GM12878 (cell line): ENCODE measurements at regions not wholly inside any gene's neighbourhood (a gene's known extent, or its start where the extent isn't known, plus 50 kb on each side); places are given as distances from the start of the nearest gene placed in this dataset.
A peak's percentile ranks its signal among the peaks of the same experiment; 100 is the strongest.

Experiments
- ATAC-seq: fragments of 200-7000 bp; cut with Tn5 transposase; 3 replicates; pipeline ENCODE4 v1.9.1; 2020; ENCODE audit warnings: mild to moderate bottlenecking, moderate library complexity
- BruUV-seq: library from RNA; stranded (reverse); fragments of 400-500 nt; replicated peaks from 2 replicates; lab custom pipeline; 2021; lab: Mats Ljungman, UMichigan
- CTCF ChIA-PET: fragments of 300-600 bp; sonication (Branson Sonifier 250); formaldehyde crosslinking; extraction: SDS; loops from one replicate; lab custom pipeline; 2021; ENCODE audit warnings: inconsistent platforms; lab: Yijun Ruan, JAX
- POLR2A ChIA-PET: fragments of 350-600 bp; formaldehyde crosslinking; extraction: SDS; loops from one replicate; lab custom pipeline; 2021; ENCODE audit warnings: inconsistent platforms; lab: Charles Lee
- RAD21 ChIA-PET: fragments of 300-600 bp; sonication (Branson Sonifier 250); formaldehyde crosslinking; loops from one replicate; lab custom pipeline; 2023; ENCODE audit warnings: antibody characterized with exemption; ENCODE audit not compliant: unreplicated experiment; lab: Charles Lee
- SMC1A ChIA-PET: fragments of 300-600 bp; sonication (Branson Sonifier 250); formaldehyde crosslinking; loops from one replicate; lab custom pipeline; 2023; ENCODE audit not compliant: unreplicated experiment, uncharacterized antibody; lab: Charles Lee
- DNase-seq: peaks from one replicate; pipeline ENCODE4 v3.0.0-alpha.2; 2011; ENCODE audit warnings: low read depth, low spot score
- FAIRE-seq: peaks from 3 replicates; lab custom pipeline; 2011; peaks lifted over from hg19 to GRCh38; lab: Jason Lieb, UNC
- H2AFZ ChIP-seq: 2 replicates; pipeline ENCODE4 v1.6.0; 2011; ENCODE audit warnings: low read depth, low read length, control low read depth; ENCODE audit not compliant: control insufficient read depth
- H3K27ac ChIP-seq: 2 replicates; pipeline ENCODE4 v1.5.1; 2011; ENCODE audit warnings: control low read depth; ENCODE audit not compliant: control insufficient read depth, insufficient read depth
- H3K27me3 ChIP-seq, 2 experiments: replicated peaks in 1 of 2; 2 replicates each; pipeline versions ENCODE4 v1.6.0 to v1.6.1; 2011; ENCODE audit warnings: low read length in 1 of 2; ENCODE audit not compliant: control insufficient read depth in 2 of 2, insufficient read depth in 2 of 2
- H3K36me3 ChIP-seq, 2 experiments: 2 replicates each; pipeline ENCODE4 v1.5.1; 2011; ENCODE audit warnings: low read length in 1 of 2; ENCODE audit not compliant: control insufficient read depth in 2 of 2, insufficient read depth in 2 of 2
- H3K4me1 ChIP-seq: 2 replicates; pipeline ENCODE4 v1.6.1; 2011; ENCODE audit warnings: mild to moderate bottlenecking, low read length, moderate library complexity, mixed read lengths; ENCODE audit not compliant: control insufficient read depth, insufficient read depth
- H3K4me2 ChIP-seq: 2 replicates; pipeline ENCODE4 v1.6.0; 2011; ENCODE audit warnings: control low read depth; ENCODE audit not compliant: control insufficient read depth, insufficient read depth
- H3K4me3 ChIP-seq: fragments of 200-600 bp; sonication (generic); 2 replicates; pipeline ENCODE4 v1.5.1; 2016
- H3K79me2 ChIP-seq: 2 replicates; pipeline ENCODE4 v1.6.0; 2011; ENCODE audit warnings: low read length; ENCODE audit not compliant: control insufficient read depth, insufficient read depth
- H3K9ac ChIP-seq: 2 replicates; pipeline ENCODE4 v1.8.0; 2011; ENCODE audit warnings: low read length, control low read depth, mixed read lengths; ENCODE audit not compliant: control insufficient read depth, insufficient read depth
- H3K9me3 ChIP-seq: replicated peaks from 3 replicates; pipeline ENCODE4 v1.5.1; 2011; ENCODE audit warnings: mild to moderate bottlenecking, low read length; ENCODE audit not compliant: control insufficient read depth, insufficient read depth
- H4K20me1 ChIP-seq: 2 replicates; pipeline ENCODE4 v1.6.0; 2011; ENCODE audit not compliant: control insufficient read depth, insufficient read depth
- CBX5 ChIP-seq: sonication (generic); IDR thresholded peaks from 2 replicates; pipeline ENCODE4 v1.6.1; 2016; ENCODE audit warnings: low read depth, moderate library complexity, mild to moderate bottlenecking, inconsistent platforms
- DPF2 ChIP-seq: fragments of 450-650 bp; IDR thresholded peaks from 2 replicates; pipeline ENCODE4 v1.6.1; 2017; ENCODE audit warnings: mild to moderate bottlenecking
- IKZF1 ChIP-seq: fragments of 450-650 bp; conservative IDR thresholded peaks from 2 replicates; pipeline ENCODE4 v1.6.1; 2017; ENCODE audit warnings: antibody characterized with exemption, mild to moderate bottlenecking
- IKZF2 ChIP-seq, 2 experiments: fragments of 450-650 bp; IDR thresholded peaks; 2 replicates each; pipeline ENCODE4 v1.6.1; 2017; ENCODE audit warnings: mild to moderate bottlenecking in 2 of 2, moderate library complexity in 2 of 2
- MTA2 ChIP-seq: fragments of 450-650 bp; IDR thresholded peaks from 2 replicates; pipeline ENCODE4 v1.6.1; 2016; ENCODE audit warnings: low read depth, mild to moderate bottlenecking, moderate library complexity
- PAX8 ChIP-seq: fragments of 450-650 bp; IDR thresholded peaks from 2 replicates; pipeline ENCODE4 v1.6.1; 2017; ENCODE audit warnings: mild to moderate bottlenecking, moderate library complexity
- WGBS: methylation state at CpG from one replicate; pipeline ENCODE4 v1.1.6; 2016; ENCODE audit warnings: low lambda C conversion rate; ENCODE audit not compliant: insufficient replicate concordance, insufficient coverage; ENCODE audit errors: missing lambda C conversion rate; 5-methylcytosine and 5-hydroxymethylcytosine counted together
- in situ Hi-C: fragments of 300-500 bp; cut with MboI; formaldehyde crosslinking; loops from 9 replicates; pipeline ENCODE4 v1.14.3; 2018; ENCODE audit warnings: mixed read lengths
- intact Hi-C: fragments of 100-400 bp; cut with micrococcal nuclease; formaldehyde crosslinking; loops from one replicate; pipeline ENCODE4 v1.14.2; 2022; ENCODE audit not compliant: unreplicated experiment
- TF ChIP-seq, protein P1 (sequence below): IDR thresholded peaks from 2 replicates; pipeline ENCODE4 v1.6.1; 2012; ENCODE audit warnings: low read depth, low read length, improper control_type of control experiment
- TF ChIP-seq, protein P2 (sequence below): fragments of 450-650 bp; IDR thresholded peaks from 2 replicates; pipeline ENCODE4 v1.6.1; 2017; ENCODE audit warnings: low read depth, mild to moderate bottlenecking, moderate library complexity

DNA sequence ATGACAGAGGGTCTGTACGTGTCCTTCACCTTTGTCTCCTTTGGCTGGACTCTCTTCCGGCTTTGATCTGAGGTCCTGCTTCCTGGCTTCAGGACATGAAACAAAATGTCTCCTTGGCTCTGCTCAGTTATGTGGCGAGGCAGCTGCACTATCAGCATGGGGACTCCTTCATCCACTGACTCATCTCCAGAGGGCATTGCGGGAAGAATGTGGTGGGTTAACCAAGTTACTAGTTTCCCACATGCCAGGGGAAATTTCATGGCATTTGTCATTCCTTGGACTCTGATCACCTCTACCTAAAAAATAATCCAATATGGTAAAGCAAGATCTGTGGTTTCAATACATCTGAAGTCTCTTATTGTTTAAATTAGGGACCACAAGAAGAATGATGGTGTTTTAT, 259.7 kb downstream of the MED10 start:
- no peak for DNase-seq
- no peaks in the 10 kb centered on the region for H3K4me1 ChIP-seq
- no peaks in the 10 kb centered on the region for H3K79me2 ChIP-seq
- in situ Hi-C loops (no loop called here), intact Hi-C loops (no loop called here)
- no peaks in the 10 kb centered on the region for H4K20me1 ChIP-seq
- H3K9me3 ChIP-seq = no peaks in the 10 kb centered on the region; the same call in 2 of the 3 replicates
- H2AFZ ChIP-seq = no peak overlapping the region
- no peaks in the 10 kb centered on the region for H3K27me3 ChIP-seq
- no peak overlapping the region for H3K4me3 ChIP-seq
- 41% methylated on average over 4 of the region's 4 CpGs for WGBS
- no peak for ATAC-seq
- ChIA-PET CTCF (no interaction called here), POLR2A (no interaction called here), SMC1A (no interaction called here), RAD21 (no interaction called here)
- FAIRE-seq = no peak
- TF ChIP-seq CBX5 (no peak), PAX8 (no peak)
- no peak overlapping the region for H3K4me2 ChIP-seq
- no peak overlapping the region for H3K27ac ChIP-seq
- no peak overlapping the region for H3K9ac ChIP-seq
- no TSS peak for BruUV-seq
- no peaks in the 10 kb centered on the region for H3K36me3 ChIP-seq

DNA sequence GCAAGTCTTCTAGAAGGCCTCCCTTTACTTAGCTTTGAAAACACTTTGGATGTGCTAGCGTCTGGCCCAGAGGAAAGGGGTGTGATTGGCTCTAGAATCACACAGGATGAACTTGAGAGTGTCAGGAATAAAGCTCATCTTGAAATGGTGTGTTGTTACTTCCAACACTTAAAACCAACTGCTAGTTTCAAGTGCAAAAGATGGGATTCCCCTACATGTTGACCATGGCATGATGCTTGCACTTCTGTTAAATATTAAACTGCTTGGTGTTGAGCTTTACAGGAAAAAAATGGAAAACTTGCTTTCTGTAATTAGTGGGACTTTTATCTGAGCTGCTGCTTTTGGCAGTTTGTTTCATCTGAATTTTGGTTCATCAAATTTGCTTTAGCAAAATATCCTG, 261.1 kb downstream of the MED10 start:
- intact Hi-C loops = no loop called here
- no peak for FAIRE-seq

More for the DNA sequence above, 261.1 kb downstream of the MED10 start:
- Histone ChIP-seq H3K4me2 (no peak overlapping the region), H3K9ac (no peak overlapping the region), H3K36me3 (no peaks in the 10 kb centered on the region), H2AFZ (no peak overlapping the region), H3K4me1 (no peaks in the 10 kb centered on the region), H3K27ac (no peak overlapping the region), H3K27me3 (no peaks in the 10 kb centered on the region), H4K20me1 (no peaks in the 10 kb centered on the region), H3K9me3 (no peaks in the 10 kb centered on the region), H3K4me3 (no peak overlapping the region), H3K79me2 (no peaks in the 10 kb centered on the region)
- TF ChIP-seq DPF2 = 0 out of 2 replicates have a peak, but pooled peaks have one; percentile 19
- peak; percentile 68 for TF ChIP-seq IKZF1
- peak; percentile 41 to 66; a peak in 2 of 4 replicates for TF ChIP-seq IKZF2 (IDR thresholded peaks at IDR 0.05)
- peak; percentile 49; the same call in 1 of the 2 replicates for TF ChIP-seq MTA2
- TF ChIP-seq, protein P1, sequence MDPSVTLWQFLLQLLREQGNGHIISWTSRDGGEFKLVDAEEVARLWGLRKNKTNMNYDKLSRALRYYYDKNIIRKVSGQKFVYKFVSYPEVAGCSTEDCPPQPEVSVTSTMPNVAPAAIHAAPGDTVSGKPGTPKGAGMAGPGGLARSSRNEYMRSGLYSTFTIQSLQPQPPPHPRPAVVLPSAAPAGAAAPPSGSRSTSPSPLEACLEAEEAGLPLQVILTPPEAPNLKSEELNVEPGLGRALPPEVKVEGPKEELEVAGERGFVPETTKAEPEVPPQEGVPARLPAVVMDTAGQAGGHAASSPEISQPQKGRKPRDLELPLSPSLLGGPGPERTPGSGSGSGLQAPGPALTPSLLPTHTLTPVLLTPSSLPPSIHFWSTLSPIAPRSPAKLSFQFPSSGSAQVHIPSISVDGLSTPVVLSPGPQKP = no peak
- TF ChIP-seq, protein P2, sequence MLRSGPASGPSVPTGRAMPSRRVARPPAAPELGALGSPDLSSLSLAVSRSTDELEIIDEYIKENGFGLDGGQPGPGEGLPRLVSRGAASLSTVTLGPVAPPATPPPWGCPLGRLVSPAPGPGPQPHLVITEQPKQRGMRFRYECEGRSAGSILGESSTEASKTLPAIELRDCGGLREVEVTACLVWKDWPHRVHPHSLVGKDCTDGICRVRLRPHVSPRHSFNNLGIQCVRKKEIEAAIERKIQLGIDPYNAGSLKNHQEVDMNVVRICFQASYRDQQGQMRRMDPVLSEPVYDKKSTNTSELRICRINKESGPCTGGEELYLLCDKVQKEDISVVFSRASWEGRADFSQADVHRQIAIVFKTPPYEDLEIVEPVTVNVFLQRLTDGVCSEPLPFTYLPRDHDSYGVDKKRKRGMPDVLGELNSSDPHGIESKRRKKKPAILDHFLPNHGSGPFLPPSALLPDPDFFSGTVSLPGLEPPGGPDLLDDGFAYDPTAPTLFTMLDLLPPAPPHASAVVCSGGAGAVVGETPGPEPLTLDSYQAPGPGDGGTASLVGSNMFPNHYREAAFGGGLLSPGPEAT = 0 out of 2 replicates have a peak, but pooled peaks have one; percentile 52
- in situ Hi-C loops = no loop called here
- CTCF ChIA-PET = interaction anchor here (0.6 to 1.4 kb wide), 3 partner anchors 10 to 854 kb away, joined by 3 read pairs; no protein-coding TSS in a partner anchor
- SMC1A ChIA-PET = interaction anchor here (0.7 to 1.4 kb wide), 6 partner anchors 8 to 67 kb away, joined by 3 to 7 read pairs (median 4); no protein-coding TSS in a partner anchor
- RAD21 ChIA-PET = interaction anchor here (0.9 to 1.6 kb wide), 2 partner anchors 71 to 130 kb away, joined by 3 to 4 read pairs; no protein-coding TSS in a partner anchor
- POLR2A ChIA-PET = interaction anchor here (0.6 kb wide), 1 partner anchor 9 kb away, joined by 3 read pairs; no protein-coding TSS in a partner anchor
- no TSS peak for BruUV-seq
- DNase-seq (no peak), ATAC-seq (peak; percentile 81)
- WGBS = 18% methylated on average over 1 of the region's 1 CpG
